T-cell (primary cell): ENCODE measurements at regions not wholly inside any gene's neighbourhood (a gene's known extent, or its start where the extent isn't known, plus 50 kb on each side); places are given as distances from the start of the nearest gene placed in this dataset.

Experiments
- ATAC-seq, 4 experiments: fragments of 200-7000 bp in 3 of 4; fragments of 150-1000 bp in 1 of 4; cut with Tn5 transposase; replicated peaks in 1 of 4; 1 replicate in 3 of 4; 2 replicates in 1 of 4; pipeline ENCODE4 v1.10.0; 2021; ENCODE audit warnings: moderate library complexity in 3 of 4, mild to moderate bottlenecking in 2 of 4, moderate number of reproducible peaks in 1 of 4
- CTCF ChIA-PET, 2 donors: fragments of 300-600 bp; sonication (Branson Sonifier 250); formaldehyde crosslinking; loops; one replicate each; lab custom pipeline; 2022; ENCODE audit warnings: antibody characterized with exemption in 2 of 2; lab: Charles Lee
- POLR2A ChIA-PET, 2 donors: fragments of 300-600 bp; sonication (Branson Sonifier 250); formaldehyde crosslinking; loops; one replicate each; lab custom pipeline; 2022; ENCODE audit warnings: antibody characterized with exemption in 2 of 2; lab: Charles Lee
- DNase-seq, 35 experiments: peaks; one replicate each; pipeline versions ENCODE4 v3.0.0 to v3.0.0-alpha.2; 2013 to 2023
- H3K27ac ChIP-seq: one replicate; pipeline ENCODE4 v1.5.1; 2013; ENCODE audit warnings: low read length
- H3K27me3 ChIP-seq, 2 experiments: replicated peaks in 1 of 2; 1 replicate in 1 of 2; 2 replicates in 1 of 2; pipeline versions ENCODE4 v1.6.1 to v1.7.0; 2013; ENCODE audit warnings: low read length in 1 of 2, mixed read lengths in 1 of 2; ENCODE audit not compliant: control insufficient read depth in 2 of 2, insufficient read depth in 2 of 2; ENCODE audit errors: extremely low read depth in 1 of 2
- H3K36me3 ChIP-seq, 2 donors: 1 replicate in 1 of 2; 2 replicates in 1 of 2; pipeline versions ENCODE4 v1.6.1 to v1.7.0; 2013; ENCODE audit warnings: low read length in 1 of 2; ENCODE audit not compliant: control insufficient read depth in 2 of 2, insufficient read depth in 1 of 2; ENCODE audit errors: extremely low read depth in 1 of 2
- H3K4me1 ChIP-seq, 2 experiments: 1 replicate in 1 of 2; 2 replicates in 1 of 2; pipeline versions ENCODE4 v1.6.1 to v1.7.0; 2013; ENCODE audit warnings: low read length in 2 of 2, mixed read lengths in 1 of 2; ENCODE audit not compliant: insufficient read depth in 2 of 2, control insufficient read depth in 1 of 2; ENCODE audit errors: extremely low read depth in 1 of 2
- H3K4me3 ChIP-seq, 2 donors: 1 replicate in 1 of 2; 2 replicates in 1 of 2; pipeline versions ENCODE4 v1.5.1 to v1.7.0; 2013; ENCODE audit warnings: mild to moderate bottlenecking in 2 of 2, low read length in 1 of 2, moderate library complexity in 1 of 2; ENCODE audit not compliant: control insufficient read depth in 1 of 2; ENCODE audit errors: extremely low read depth in 1 of 2
- H3K9me3 ChIP-seq: 2 replicates; pipeline ENCODE4 v1.7.0; 2013
- H3K27ac Mint-ChIP-seq, 2 donors: one replicate each; pipeline ENCODE4 v1.8.0; 2020 to 2021; ENCODE audit warnings: mild to moderate bottlenecking in 2 of 2, mixed read lengths in 2 of 2
- H3K27me3 Mint-ChIP-seq, 2 donors: one replicate each; pipeline ENCODE4 v1.8.0; 2021 to 2022; ENCODE audit warnings: mixed read lengths in 2 of 2
- H3K36me3 Mint-ChIP-seq: one replicate; pipeline ENCODE4 v1.8.0; 2021; ENCODE audit warnings: mixed read lengths
- H3K4me1 Mint-ChIP-seq, 3 donors: one replicate each; pipeline ENCODE4 v1.8.0; 2020 to 2022; ENCODE audit warnings: mixed read lengths in 3 of 3, mild to moderate bottlenecking in 1 of 3
- H3K4me3 Mint-ChIP-seq, 3 donors: one replicate each; pipeline ENCODE4 v1.8.0; 2020 to 2022; ENCODE audit warnings: mild to moderate bottlenecking in 3 of 3, mixed read lengths in 3 of 3, moderate library complexity in 3 of 3
- H3K9me3 Mint-ChIP-seq, 3 donors: one replicate each; pipeline ENCODE4 v1.8.0; 2020 to 2022; ENCODE audit warnings: mixed read lengths in 3 of 3
- WGBS: methylation state at CpG from one replicate; pipeline ENCODE4 v1.1.5; 2013; ENCODE audit warnings: missing lambda C conversion rate; ENCODE audit not compliant: insufficient coverage; 5-methylcytosine and 5-hydroxymethylcytosine counted together

DNA sequence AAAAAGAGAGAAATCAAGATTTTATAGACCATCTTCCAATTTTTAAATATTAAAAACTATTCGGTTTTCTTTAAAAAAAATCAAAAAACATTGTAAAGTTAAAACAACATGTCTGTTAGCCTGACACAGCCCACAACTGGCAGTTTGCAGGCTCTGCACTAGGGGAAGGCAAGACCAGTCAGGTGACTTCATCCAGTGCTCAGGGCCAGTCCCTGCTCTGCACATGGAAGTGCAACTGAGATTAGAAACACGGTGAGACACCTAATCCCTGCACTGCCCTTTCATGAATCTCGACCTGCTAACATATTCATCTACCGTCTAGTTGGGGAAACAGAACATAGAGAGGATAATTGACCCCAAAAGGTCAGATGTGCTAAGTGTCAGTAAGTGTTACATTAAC, 135.2 kb downstream of the BARD1 start:
- WGBS, result no CpG with 5 or more reads among the region's 4 CpGs
- Mint-ChIP-seq H3K4me1 (peaks cover 0 to 3% (median 0%) of the 10 kb centered on the region in 3 donors), H3K9me3 (peaks cover 0 to 3% (median 0%) of the 10 kb centered on the region in 3 donors), H3K27me3 (no peaks in the 10 kb centered on the region), H3K4me3 (no peak overlapping the region), H3K36me3 (no peaks in the 10 kb centered on the region), H3K27ac (no peak overlapping the region)
- Histone ChIP-seq H3K4me3 (no peak overlapping the region), H3K9me3 (no peaks in the 10 kb centered on the region), H3K36me3 (no peaks in the 10 kb centered on the region), H3K27me3 (no peaks in the 10 kb centered on the region), H3K4me1 (no peaks in the 10 kb centered on the region), H3K27ac (no peak overlapping the region)
- POLR2A ChIA-PET, result no interaction called here
- DNase-seq, result no peak
- no peak for ATAC-seq
- CTCF ChIA-PET, result no interaction called here

DNA sequence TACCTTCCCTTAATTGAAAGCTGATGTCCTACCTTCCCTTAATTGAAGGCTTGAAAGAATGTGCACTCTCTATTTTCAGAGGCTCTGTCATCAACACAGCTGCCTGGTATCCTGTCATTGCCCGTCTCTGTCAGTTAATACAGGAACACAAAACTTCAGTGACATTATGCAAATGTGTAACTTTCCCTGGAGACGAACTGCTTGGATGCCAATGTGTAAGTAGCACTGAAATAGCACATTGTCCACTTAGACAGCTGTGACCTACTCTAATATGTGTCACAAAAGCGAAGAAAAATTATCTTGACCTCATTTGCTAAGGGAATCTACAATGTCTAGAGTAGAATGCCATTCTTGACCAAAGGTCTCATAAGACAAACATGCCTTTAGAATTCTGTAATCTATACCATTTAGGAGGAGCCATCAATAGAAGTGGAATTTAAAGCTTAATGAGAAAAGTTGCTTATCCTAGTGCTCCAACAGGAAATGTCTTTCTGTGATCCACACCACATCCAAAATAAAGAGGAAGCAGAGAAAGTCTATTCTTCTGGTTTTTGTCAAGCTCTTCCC, 138.1 kb downstream of the BARD1 start:
- H3K4me1 ChIP-seq, result no peaks in the 10 kb centered on the region
- no peaks in the 10 kb centered on the region for H3K36me3 Mint-ChIP-seq
- H3K27ac Mint-ChIP-seq, result no peak overlapping the region
- no peak for ATAC-seq
- H3K4me3 Mint-ChIP-seq, result no peak overlapping the region
- CTCF ChIA-PET, result no interaction called here
- no peaks in the 10 kb centered on the region for H3K4me1 Mint-ChIP-seq
- H3K27me3 Mint-ChIP-seq, result no peaks in the 10 kb centered on the region
- H3K27ac ChIP-seq, result no peak overlapping the region
- no peak for DNase-seq
- no CpG with 5 or more reads among the region's 3 CpGs for WGBS
- H3K9me3 ChIP-seq, result no peaks in the 10 kb centered on the region
- H3K27me3 ChIP-seq, result no peaks in the 10 kb centered on the region
- H3K9me3 Mint-ChIP-seq, result peaks cover 3 to 5% (median 4%) of the 10 kb centered on the region in 3 donors
- H3K4me3 ChIP-seq, result no peak overlapping the region
- H3K36me3 ChIP-seq, result no peaks in the 10 kb centered on the region
- POLR2A ChIA-PET, result interaction anchor here (0.5 to 0.6 kb wide), 3 partner anchors 124 to 1126 kb away, joined by 3 read pairs; no protein-coding TSS in a partner anchor

DNA sequence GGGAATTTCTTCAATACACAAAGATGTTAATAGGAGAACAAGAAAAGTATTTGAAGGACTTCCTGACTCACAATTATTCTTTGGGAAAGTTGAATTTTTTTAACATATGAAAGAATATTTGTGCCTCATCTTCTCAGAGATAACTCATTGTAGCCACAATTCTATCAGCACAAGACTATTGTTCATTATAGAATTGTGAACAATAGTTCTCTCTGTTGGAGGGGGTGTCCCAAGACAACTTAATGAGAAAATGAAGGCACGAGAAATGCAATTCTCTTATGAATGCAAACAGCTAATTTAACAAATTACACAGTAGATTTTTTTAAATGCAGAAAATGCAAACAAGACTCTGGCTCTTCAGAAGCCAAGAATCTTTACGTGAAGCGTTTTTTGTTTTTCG, 157.0 kb downstream of the BARD1 start:
- Histone ChIP-seq H3K4me3 (no peak overlapping the region), H3K27me3 (no peaks in the 10 kb centered on the region), H3K9me3 (peaks cover 2% of the 10 kb centered on the region), H3K27ac (no peak overlapping the region), H3K4me1 (no peaks in the 10 kb centered on the region), H3K36me3 (no peaks in the 10 kb centered on the region)
- ATAC-seq (no peak), DNase-seq (no peak)
- ChIA-PET POLR2A (no interaction called here), CTCF (no interaction called here)
- Mint-ChIP-seq H3K4me3 (no peak overlapping the region), H3K27ac (no peak overlapping the region), H3K4me1 (no peaks in the 10 kb centered on the region), H3K36me3 (no peaks in the 10 kb centered on the region), H3K9me3 (peaks cover 5 to 24% (median 19%) of the 10 kb centered on the region in 3 donors), H3K27me3 (peaks cover 0 to 2% of the 10 kb centered on the region in 2 donors)
- WGBS, result no CpG with 5 or more reads among the region's 4 CpGs

DNA sequence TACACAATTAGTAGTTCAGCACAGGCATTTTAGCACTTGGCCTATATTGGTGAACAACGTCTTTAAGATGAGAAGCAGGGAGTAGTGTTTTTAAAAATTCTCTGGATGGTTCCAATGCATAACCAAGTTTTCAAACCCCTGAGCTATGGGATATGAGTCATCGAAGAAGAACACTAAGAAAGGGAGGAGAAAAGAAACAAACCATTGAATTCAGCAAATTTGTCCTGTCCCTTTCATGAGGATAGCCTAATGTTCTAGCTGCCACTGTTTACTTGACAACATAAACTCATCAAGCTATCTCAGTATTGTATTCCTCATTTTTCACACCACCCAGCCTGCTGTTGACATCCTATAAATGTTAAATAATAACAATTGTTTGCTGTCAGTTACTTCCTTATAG, 158.0 kb downstream of the BARD1 start:
- H3K4me3 Mint-ChIP-seq, result no peak overlapping the region
- Histone ChIP-seq H3K4me1 (no peaks in the 10 kb centered on the region), H3K4me3 (no peak overlapping the region), H3K9me3 (peaks cover 2% of the 10 kb centered on the region), H3K36me3 (no peaks in the 10 kb centered on the region), H3K27ac (no peak overlapping the region), H3K27me3 (no peaks in the 10 kb centered on the region)
- DNase-seq (no peak), ATAC-seq (no peak)
- H3K27me3 Mint-ChIP-seq, result peaks cover 0 to 2% of the 10 kb centered on the region in 2 donors
- H3K4me1 Mint-ChIP-seq, result no peaks in the 10 kb centered on the region
- POLR2A ChIA-PET, result no interaction called here
- CTCF ChIA-PET, result no interaction called here
- H3K27ac Mint-ChIP-seq, result no peak overlapping the region
- H3K36me3 Mint-ChIP-seq, result no peaks in the 10 kb centered on the region
- WGBS, result no CpG with 5 or more reads among the region's 2 CpGs
- H3K9me3 Mint-ChIP-seq, result peaks cover 5 to 14% (median 12%) of the 10 kb centered on the region in 3 donors

DNA sequence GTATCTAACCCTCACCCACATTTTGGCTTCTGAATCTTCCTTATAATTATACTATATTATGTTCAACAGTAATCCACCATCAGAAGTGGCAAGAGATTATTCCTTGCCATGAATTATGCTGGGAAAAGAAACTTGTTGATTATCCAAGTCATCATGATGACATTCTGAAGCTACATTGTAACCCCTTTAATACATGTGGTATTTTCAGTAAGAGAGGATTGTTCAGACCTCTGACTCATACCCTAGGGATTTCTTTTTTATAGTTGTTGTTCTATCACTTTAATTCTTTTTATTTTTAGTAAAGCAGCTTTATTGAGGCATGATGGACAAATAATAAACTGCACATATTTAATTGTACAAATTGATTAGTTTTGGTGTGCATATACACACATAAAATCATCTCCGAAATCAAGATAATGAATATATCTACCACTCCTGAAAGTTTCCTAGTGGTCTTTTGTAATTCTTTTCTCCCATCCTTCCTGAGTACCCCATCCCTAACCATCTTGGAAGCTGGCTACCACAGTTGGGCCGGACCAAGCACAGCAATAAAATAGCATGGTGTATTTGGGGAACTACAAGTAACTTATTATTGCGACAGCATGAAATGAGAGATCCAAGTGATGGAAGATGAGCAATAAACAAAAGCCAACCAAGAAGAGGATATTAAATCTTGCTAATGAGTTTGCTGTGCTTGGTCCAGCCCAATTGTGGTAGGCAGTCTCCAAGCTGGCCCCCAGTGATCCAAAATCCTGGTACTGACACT, 159.9 kb downstream of the BARD1 start:
- Mint-ChIP-seq H3K9me3 (peaks cover 0 to 4% (median 2%) of the 10 kb centered on the region in 3 donors), H3K27ac (no peak overlapping the region), H3K4me1 (no peaks in the 10 kb centered on the region)

DNA sequence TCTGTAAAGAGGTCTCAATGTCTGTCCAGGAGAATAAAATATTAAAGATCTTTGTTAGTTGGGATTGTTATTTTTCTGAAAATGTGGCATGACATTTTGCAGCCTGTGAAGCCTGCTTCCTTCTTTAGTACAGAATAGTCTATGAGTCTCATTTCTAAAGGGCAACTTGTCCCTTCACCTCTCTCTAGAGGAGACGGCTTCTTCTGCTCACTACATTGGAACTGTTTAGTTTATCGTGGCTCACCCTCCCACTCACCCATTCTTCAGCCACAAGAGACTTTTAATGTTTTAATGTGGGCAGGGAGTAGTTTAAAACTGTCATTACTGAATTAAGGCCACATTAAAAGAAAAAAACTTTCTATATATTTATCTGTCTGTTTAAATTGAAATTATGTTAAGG, 161.0 kb downstream of the BARD1 start:
- H3K4me3 Mint-ChIP-seq, result no peak overlapping the region
- peaks cover 0 to 2% of the 10 kb centered on the region in 2 donors for H3K27me3 Mint-ChIP-seq
- H3K9me3 Mint-ChIP-seq, result no peaks in the 10 kb centered on the region
- CTCF ChIA-PET, result no interaction called here
- no peak overlapping the region for H3K27ac Mint-ChIP-seq
- no peak for ATAC-seq
- H3K36me3 Mint-ChIP-seq, result no peaks in the 10 kb centered on the region
- DNase-seq, result no peak
- no peaks in the 10 kb centered on the region for H3K27me3 ChIP-seq
- POLR2A ChIA-PET, result no interaction called here
- no peaks in the 10 kb centered on the region for H3K4me1 Mint-ChIP-seq
- no CpG with 5 or more reads among the region's 2 CpGs for WGBS
- H3K4me1 ChIP-seq, result no peaks in the 10 kb centered on the region
- no peaks in the 10 kb centered on the region for H3K9me3 ChIP-seq
- no peak overlapping the region for H3K4me3 ChIP-seq
- no peaks in the 10 kb centered on the region for H3K36me3 ChIP-seq
- H3K27ac ChIP-seq, result no peak overlapping the region

More for the DNA sequence above, 159.9 kb downstream of the BARD1 start:
- H3K9me3 ChIP-seq, result no peaks in the 10 kb centered on the region
- no peak overlapping the region for H3K27ac ChIP-seq
- peaks cover 0 to 2% of the 10 kb centered on the region in 2 donors for H3K27me3 Mint-ChIP-seq
- DNase-seq (no peak), ATAC-seq (no peak)
- ChIA-PET CTCF (no interaction called here), POLR2A (no interaction called here)
- H3K4me3 Mint-ChIP-seq, result no peak overlapping the region
- no peaks in the 10 kb centered on the region for H3K4me1 ChIP-seq
- no CpG with 5 or more reads among the region's 3 CpGs for WGBS
- H3K4me3 ChIP-seq, result no peak overlapping the region
- H3K36me3 ChIP-seq, result no peaks in the 10 kb centered on the region
- H3K27me3 ChIP-seq, result no peaks in the 10 kb centered on the region
- H3K36me3 Mint-ChIP-seq, result no peaks in the 10 kb centered on the region
